Right atrium auricular region (tissue), 2 donors: ENCODE measurements at regions not wholly inside any gene's neighbourhood (a gene's known extent, or its start where the extent isn't known, plus 50 kb on each side); places are given as distances from the start of the nearest gene placed in this dataset.

Experiments
- DNase-seq: peaks from one replicate; pipeline ENCODE4 v3.0.0-alpha.2; 2019; ENCODE audit warnings: low spot score
- H3K27ac ChIP-seq, 2 donors: fragments of 200-600 bp; sonication (generic); 1 replicate in 1 of 2; 2 replicates in 1 of 2; pipeline ENCODE4 v1.5.1; 2016 to 2019
- H3K27me3 ChIP-seq, 2 donors: fragments of 200-600 bp; sonication (generic); one replicate each; pipeline versions ENCODE4 v1.5.1 to v1.6.0; 2017 to 2019
- H3K36me3 ChIP-seq: fragments of 200-600 bp; sonication (generic); one replicate; pipeline ENCODE4 v1.5.1; 2016
- H3K4me1 ChIP-seq, 2 donors: fragments of 200-600 bp; sonication (generic); one replicate each; pipeline versions ENCODE4 v1.5.1 to v1.6.0; 2017 to 2019
- H3K4me3 ChIP-seq, 2 donors: fragments of 200-600 bp; sonication (generic); 1 replicate in 1 of 2; 2 replicates in 1 of 2; pipeline ENCODE4 v1.5.1; 2017 to 2019; ENCODE audit warnings: mild to moderate bottlenecking in 1 of 2, moderate library complexity in 1 of 2
- H3K9me3 ChIP-seq, 2 donors: fragments of 200-600 bp; sonication (generic); one replicate each; pipeline ENCODE4 v1.5.1; 2019
- TF ChIP-seq, protein P1 (sequence below), 2 donors: fragments of 200-600 bp; sonication (generic); IDR thresholded peaks; one replicate each; pipeline ENCODE4 v1.5.1; 2019; ENCODE audit warnings: antibody characterized with exemption in 2 of 2

GRCh38 chr12:92503029-92503931 is 199.5 kb upstream of the PLEKHG7 start:
- H3K27me3 ChIP-seq, result no peaks in the 10 kb centered on the region
- H3K27ac ChIP-seq, result peak overlapping the region; percentile 81 to 82
- H3K4me3 ChIP-seq, result no peak overlapping the region
- TF ChIP-seq, protein P1, sequence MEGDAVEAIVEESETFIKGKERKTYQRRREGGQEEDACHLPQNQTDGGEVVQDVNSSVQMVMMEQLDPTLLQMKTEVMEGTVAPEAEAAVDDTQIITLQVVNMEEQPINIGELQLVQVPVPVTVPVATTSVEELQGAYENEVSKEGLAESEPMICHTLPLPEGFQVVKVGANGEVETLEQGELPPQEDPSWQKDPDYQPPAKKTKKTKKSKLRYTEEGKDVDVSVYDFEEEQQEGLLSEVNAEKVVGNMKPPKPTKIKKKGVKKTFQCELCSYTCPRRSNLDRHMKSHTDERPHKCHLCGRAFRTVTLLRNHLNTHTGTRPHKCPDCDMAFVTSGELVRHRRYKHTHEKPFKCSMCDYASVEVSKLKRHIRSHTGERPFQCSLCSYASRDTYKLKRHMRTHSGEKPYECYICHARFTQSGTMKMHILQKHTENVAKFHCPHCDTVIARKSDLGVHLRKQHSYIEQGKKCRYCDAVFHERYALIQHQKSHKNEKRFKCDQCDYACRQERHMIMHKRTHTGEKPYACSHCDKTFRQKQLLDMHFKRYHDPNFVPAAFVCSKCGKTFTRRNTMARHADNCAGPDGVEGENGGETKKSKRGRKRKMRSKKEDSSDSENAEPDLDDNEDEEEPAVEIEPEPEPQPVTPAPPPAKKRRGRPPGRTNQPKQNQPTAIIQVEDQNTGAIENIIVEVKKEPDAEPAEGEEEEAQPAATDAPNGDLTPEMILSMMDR (IDR thresholded peaks at IDR 0.05), result no peak
- no peak for DNase-seq
- no peaks in the 10 kb centered on the region for H3K36me3 ChIP-seq
- H3K9me3 ChIP-seq, result no peaks in the 10 kb centered on the region
- H3K4me1 ChIP-seq, result peaks cover 0 to 49% of the 10 kb centered on the region in 2 donors

GRCh38 chr12:92502417-92503028 is 200.3 kb upstream of the PLEKHG7 start:
- H3K9me3 ChIP-seq, result no peaks in the 10 kb centered on the region
- H3K27ac ChIP-seq, result peak overlapping the region; percentile 81 to 82
- no peaks in the 10 kb centered on the region for H3K27me3 ChIP-seq
- H3K36me3 ChIP-seq, result no peaks in the 10 kb centered on the region
- TF ChIP-seq, protein P1 (IDR thresholded peaks at IDR 0.05), result peak; percentile 21 to 53
- peaks cover 0 to 49% of the 10 kb centered on the region in 2 donors for H3K4me1 ChIP-seq
- no peak for DNase-seq
- H3K4me3 ChIP-seq, result no peak overlapping the region

DNA sequence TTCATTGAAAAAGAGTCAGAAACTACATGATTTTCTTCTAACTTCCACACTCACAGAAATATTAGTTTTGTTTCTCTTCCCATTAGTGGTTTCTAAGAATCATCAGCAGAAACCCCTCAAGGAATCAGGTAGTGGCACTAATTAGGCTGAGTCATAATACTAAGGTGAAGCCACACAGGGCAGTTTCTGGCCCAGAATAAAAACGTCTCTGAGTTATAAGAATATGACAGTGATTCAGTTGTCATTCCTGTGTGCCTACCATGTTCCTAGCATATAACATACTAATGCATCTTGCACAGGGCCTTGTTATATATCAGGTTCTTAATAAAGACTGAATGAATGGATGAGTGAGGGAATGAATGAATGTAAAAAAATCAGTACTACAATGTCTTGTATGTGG is 206.0 kb upstream of the PLEKHG7 start:
- H3K36me3 ChIP-seq, result no peaks in the 10 kb centered on the region

GRCh38 chr12:92495108-92495507 is 207.7 kb upstream of the PLEKHG7 start:
- Histone ChIP-seq H3K27ac (peak overlapping the region in 1 of 2 donors; percentile 67), H3K27me3 (no peaks in the 10 kb centered on the region), H3K4me3 (no peak overlapping the region), H3K36me3 (no peaks in the 10 kb centered on the region), H3K9me3 (no peaks in the 10 kb centered on the region), H3K4me1 (peaks cover 0 to 9% of the 10 kb centered on the region in 2 donors)
- no peak for DNase-seq
- TF ChIP-seq, protein P1 (IDR thresholded peaks at IDR 0.05), result no peak

More for the DNA sequence above, 206.0 kb upstream of the PLEKHG7 start:
- Histone ChIP-seq H3K4me3 (no peak overlapping the region), H3K27me3 (no peaks in the 10 kb centered on the region), H3K27ac (no peak overlapping the region), H3K9me3 (no peaks in the 10 kb centered on the region), H3K4me1 (peaks cover 0 to 9% of the 10 kb centered on the region in 2 donors)
- TF ChIP-seq, protein P1 (IDR thresholded peaks at IDR 0.05), result no peak
- DNase-seq, result no peak

DNA sequence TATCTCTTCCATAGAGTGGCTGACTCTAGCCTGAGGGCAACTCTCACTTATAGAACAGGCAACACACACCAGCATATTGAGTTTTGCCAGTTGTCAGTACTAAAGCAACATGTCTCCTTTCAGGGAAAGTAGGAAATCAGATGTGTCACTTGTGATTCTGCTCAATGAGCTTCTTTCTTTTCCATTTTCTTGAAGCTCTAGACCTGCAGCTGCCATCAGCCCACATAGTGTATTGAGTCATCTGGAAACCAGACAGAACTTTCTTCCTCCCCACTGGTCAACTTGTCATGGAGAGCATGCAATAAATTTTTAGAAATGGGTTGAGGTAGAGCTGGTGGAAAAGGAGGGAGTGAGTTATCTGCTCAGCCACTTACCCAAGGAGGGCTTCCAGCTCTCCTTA is 209.0 kb upstream of the PLEKHG7 start:
- Histone ChIP-seq H3K27me3 (no peaks in the 10 kb centered on the region), H3K9me3 (no peaks in the 10 kb centered on the region), H3K36me3 (no peaks in the 10 kb centered on the region), H3K27ac (no peak overlapping the region), H3K4me1 (peaks cover 0 to 9% of the 10 kb centered on the region in 2 donors), H3K4me3 (no peak overlapping the region)
- TF ChIP-seq, protein P1 (IDR thresholded peaks at IDR 0.05), result no peak
- DNase-seq, result no peak
